Body of pancreas (tissue), 4 donors: ENCODE measurements at regions not wholly inside any gene's neighbourhood (a gene's known extent, or its start where the extent isn't known, plus 50 kb on each side); places are given as distances from the start of the nearest gene placed in this dataset.

ENCODE experiments used
- POLR2A ChIP-seq, 3 donors: fragments of 450-650 bp; IDR thresholded peaks; one replicate each; pipeline ENCODE4 v1.6.1; 2016; ENCODE audit warnings: antibody characterized with exemption in 3 of 3, mild to moderate bottlenecking in 2 of 3
- TF ChIP-seq, protein P1 (sequence below), 7 experiments: fragments of 450-650 bp in 4 of 7; fragments of 200-600 bp in 3 of 7; sonication (generic) in 3 of 7; IDR thresholded peaks; one replicate each; pipeline ENCODE4 v1.5.1; 2016 to 2019; ENCODE audit warnings: antibody characterized with exemption in 7 of 7

DNA sequence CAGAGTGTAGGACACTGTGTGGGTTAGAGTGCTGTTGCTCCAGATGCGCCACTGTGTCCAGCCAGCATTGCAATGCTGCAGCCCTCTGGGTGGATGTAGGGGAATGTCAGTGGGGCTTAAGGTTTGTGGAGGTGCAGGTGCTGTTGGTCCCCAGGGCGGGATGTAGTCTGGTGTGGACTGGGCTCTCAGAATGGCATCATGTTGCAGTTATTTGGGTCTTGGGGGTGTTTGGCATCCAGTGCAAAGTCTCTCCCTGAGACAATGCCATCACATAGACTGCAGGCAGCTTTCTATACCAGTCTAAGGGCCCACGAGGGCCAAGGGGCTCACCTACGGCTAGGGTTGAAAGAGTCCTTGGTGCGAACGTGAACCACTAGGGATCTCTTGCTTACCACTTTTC lies 275.3 kb downstream of the SOX11 start:
- TF ChIP-seq POLR2A (IDR thresholded peaks at IDR 0.05): no peak
- TF ChIP-seq, protein P1, sequence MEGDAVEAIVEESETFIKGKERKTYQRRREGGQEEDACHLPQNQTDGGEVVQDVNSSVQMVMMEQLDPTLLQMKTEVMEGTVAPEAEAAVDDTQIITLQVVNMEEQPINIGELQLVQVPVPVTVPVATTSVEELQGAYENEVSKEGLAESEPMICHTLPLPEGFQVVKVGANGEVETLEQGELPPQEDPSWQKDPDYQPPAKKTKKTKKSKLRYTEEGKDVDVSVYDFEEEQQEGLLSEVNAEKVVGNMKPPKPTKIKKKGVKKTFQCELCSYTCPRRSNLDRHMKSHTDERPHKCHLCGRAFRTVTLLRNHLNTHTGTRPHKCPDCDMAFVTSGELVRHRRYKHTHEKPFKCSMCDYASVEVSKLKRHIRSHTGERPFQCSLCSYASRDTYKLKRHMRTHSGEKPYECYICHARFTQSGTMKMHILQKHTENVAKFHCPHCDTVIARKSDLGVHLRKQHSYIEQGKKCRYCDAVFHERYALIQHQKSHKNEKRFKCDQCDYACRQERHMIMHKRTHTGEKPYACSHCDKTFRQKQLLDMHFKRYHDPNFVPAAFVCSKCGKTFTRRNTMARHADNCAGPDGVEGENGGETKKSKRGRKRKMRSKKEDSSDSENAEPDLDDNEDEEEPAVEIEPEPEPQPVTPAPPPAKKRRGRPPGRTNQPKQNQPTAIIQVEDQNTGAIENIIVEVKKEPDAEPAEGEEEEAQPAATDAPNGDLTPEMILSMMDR (IDR thresholded peaks at IDR 0.05): no peak
